ENCODE measurements at regions not wholly inside any gene's neighbourhood (a gene's known extent, or its start where the extent isn't known, plus 50 kb on each side); places are given as distances from the start of the nearest gene placed in this dataset.

- no peak for TF ChIP-seq CTCF (IDR thresholded peaks at IDR 0.05)
- no peak for TF ChIP-seq ZFX (IDR thresholded peaks at IDR 0.05; ENCODE audit: borderline replicate concordance)
Measured at GRCh38 chr4:28942631-28943030, 1777.5 kb upstream of the PCDH7 start.
